B cell (primary cell): ENCODE measurements at regions not wholly inside any gene's neighbourhood (a gene's known extent, or its start where the extent isn't known, plus 50 kb on each side); places are given as distances from the start of the nearest gene placed in this dataset.

Experiments used
- ATAC-seq: fragments of 200-7000 bp; cut with Tn5 transposase; one replicate; pipeline ENCODE4 v1.10.0; 2021; ENCODE audit warnings: low read depth, mild to moderate bottlenecking, moderate number of reproducible peaks, moderate library complexity
- CTCF ChIA-PET: fragments of 350-600 bp; sonication (Branson Sonifier 250); formaldehyde crosslinking; loops from one replicate; lab custom pipeline; 2021; ENCODE audit warnings: antibody characterized with exemption, inconsistent platforms; lab: Charles Lee
- POLR2A ChIA-PET: fragments of 350-600 bp; sonication (Branson Sonifier 250); formaldehyde crosslinking; loops from one replicate; lab custom pipeline; 2021; ENCODE audit warnings: antibody characterized with exemption; lab: Charles Lee
- DNase-seq: peaks from one replicate; pipeline ENCODE4 v3.0.0; 2013
- H2AFZ ChIP-seq: 2 replicates; pipeline ENCODE4 v1.6.1; 2012; ENCODE audit warnings: mild to moderate bottlenecking, low read depth, low read length; ENCODE audit not compliant: insufficient read depth, poor library complexity, severe bottlenecking
- H3K27ac ChIP-seq, 2 donors: 1 replicate in 1 of 2; 2 replicates in 1 of 2; pipeline ENCODE4 v1.5.1; 2012 to 2013; ENCODE audit warnings: low read length in 2 of 2, mild to moderate bottlenecking in 2 of 2, moderate library complexity in 1 of 2
- H3K27me3 ChIP-seq, 4 experiments: fragments of 200-600 bp in 1 of 4; sonication (generic) in 1 of 4; replicated peaks in 1 of 4; 1 replicate in 2 of 4; 2 replicates in 2 of 4; pipeline versions ENCODE4 v1.6.1 to v1.7.0; 2013 to 2016; ENCODE audit warnings: low read length in 3 of 4, mild to moderate bottlenecking in 2 of 4, mixed read lengths in 1 of 4, moderate library complexity in 1 of 4; ENCODE audit not compliant: insufficient read depth in 4 of 4, control insufficient read depth in 3 of 4; ENCODE audit errors: control extremely low read depth in 1 of 4
- H3K36me3 ChIP-seq, 2 experiments: replicated peaks in 1 of 2; 1 replicate in 1 of 2; 2 replicates in 1 of 2; pipeline versions ENCODE4 v1.6.1 to v1.7.1; 2013; ENCODE audit warnings: low read length in 1 of 2; ENCODE audit not compliant: insufficient read depth in 2 of 2, control insufficient read depth in 1 of 2; ENCODE audit errors: control extremely low read depth in 1 of 2, extremely low read depth in 1 of 2
- H3K4me1 ChIP-seq, 2 donors: fragments of 200-600 bp in 1 of 2; sonication (generic) in 1 of 2; 1 replicate in 1 of 2; 2 replicates in 1 of 2; pipeline versions ENCODE4 v1.5.1 to v1.6.1; 2013 to 2017; ENCODE audit warnings: low read length in 2 of 2; ENCODE audit not compliant: control insufficient read depth in 2 of 2, insufficient read depth in 2 of 2
- H3K4me2 ChIP-seq: replicated peaks from 2 replicates; pipeline ENCODE3; 2012; ENCODE audit warnings: mild to moderate bottlenecking, low read depth, low read length; ENCODE audit not compliant: poor library complexity, severe bottlenecking
- H3K4me3 ChIP-seq, 5 experiments: fragments of 200-600 bp in 1 of 5; sonication (generic) in 1 of 5; 1 replicate in 3 of 5; 2 replicates in 2 of 5; pipeline versions ENCODE4 v1.5.1 to v1.7.0; 2011 to 2016; ENCODE audit warnings: low read length in 4 of 5, mild to moderate bottlenecking in 4 of 5, low read depth in 2 of 5, control low read depth in 1 of 5, moderate library complexity in 1 of 5; ENCODE audit not compliant: insufficient read depth in 1 of 5; ENCODE audit errors: control extremely low read depth in 1 of 5, extremely low read depth in 1 of 5
- H3K79me2 ChIP-seq: fragments of 200-600 bp; sonication (generic); one replicate; pipeline ENCODE4 v1.6.0; 2016; ENCODE audit warnings: low read length; ENCODE audit not compliant: control insufficient read depth, insufficient read depth
- H3K9ac ChIP-seq: fragments of 200-600 bp; sonication (generic); 2 replicates; pipeline ENCODE4 v1.6.1; 2017; ENCODE audit warnings: mild to moderate bottlenecking, low read length, moderate library complexity
- H3K9me3 ChIP-seq, 3 donors: one replicate each; pipeline versions ENCODE4 v1.6.1 to v1.7.1; 2013; ENCODE audit warnings: low read length in 2 of 3; ENCODE audit not compliant: control insufficient read depth in 2 of 3, insufficient read depth in 1 of 3; ENCODE audit errors: control extremely low read depth in 1 of 3
- H4K20me1 ChIP-seq: 2 replicates; pipeline ENCODE4 v1.6.0; 2012; ENCODE audit warnings: mild to moderate bottlenecking, low read length; ENCODE audit not compliant: insufficient read depth, control insufficient read depth, poor library complexity, severe bottlenecking
- H3K27ac Mint-ChIP-seq: one replicate; pipeline ENCODE4 v1.8.0; 2021; ENCODE audit warnings: mixed read lengths
- H3K27me3 Mint-ChIP-seq: one replicate; pipeline ENCODE4 v1.8.0; 2021; ENCODE audit warnings: mixed read lengths
- H3K4me1 Mint-ChIP-seq: one replicate; pipeline ENCODE4 v1.8.0; 2021; ENCODE audit warnings: mixed read lengths
- H3K4me3 Mint-ChIP-seq: one replicate; pipeline ENCODE4 v1.8.0; 2021; ENCODE audit warnings: mixed read lengths
- H3K9me3 Mint-ChIP-seq: one replicate; pipeline ENCODE4 v1.8.0; 2022; ENCODE audit warnings: mixed read lengths; ENCODE audit not compliant: insufficient read depth
- CTCF ChIP-seq: fragments of 200-600 bp; IDR thresholded peaks from one replicate; pipeline ENCODE4 v1.8.0; 2022; ENCODE audit warnings: antibody characterized with exemption, mild to moderate bottlenecking
- EZH2 ChIP-seq: IDR thresholded peaks from 2 replicates; pipeline ENCODE4 v1.6.1; 2012; ENCODE audit warnings: borderline replicate concordance, low read depth, mild to moderate bottlenecking, moderate library complexity, low read length; ENCODE audit not compliant: insufficient read depth, poor library complexity, severe bottlenecking
- WGBS: methylation state at CpG from one replicate; pipeline ENCODE4 v1.1.5; 2013; ENCODE audit warnings: missing lambda C conversion rate; ENCODE audit not compliant: insufficient coverage; 5-methylcytosine and 5-hydroxymethylcytosine counted together
- intact Hi-C: fragments of 100-400 bp; cut with micrococcal nuclease; formaldehyde crosslinking; loops from one replicate; pipeline ENCODE4 v1.10.0; 2022

GRCh38 chr2:33746208-33746800, 147.2 kb upstream of the FAM98A start:
- Mint-ChIP-seq H3K27me3 (peaks cover 7% of the 10 kb centered on the region), H3K4me3 (no peak overlapping the region), H3K4me1 (no peaks in the 10 kb centered on the region), H3K9me3 (no peaks in the 10 kb centered on the region), H3K27ac (no peak overlapping the region)
- no peak overlapping the region for H3K4me2 ChIP-seq
- H3K9me3 ChIP-seq: no peaks in the 10 kb centered on the region
- H3K9ac ChIP-seq: no peak overlapping the region
- H2AFZ ChIP-seq: no peak overlapping the region
- 67% methylated on average over 1 of the region's 2 CpGs for WGBS
- no peaks in the 10 kb centered on the region for H3K4me1 ChIP-seq
- no peak overlapping the region for H3K4me3 ChIP-seq
- H3K27me3 ChIP-seq: no peaks in the 10 kb centered on the region
- DNase-seq (no peak), ATAC-seq (no peak)
- intact Hi-C loops: no loop called here
- CTCF ChIA-PET: no interaction called here
- TF ChIP-seq CTCF (no peak), EZH2 (no peak)
- H4K20me1 ChIP-seq: no peaks in the 10 kb centered on the region
- H3K27ac ChIP-seq: no peak overlapping the region
- no peaks in the 10 kb centered on the region for H3K36me3 ChIP-seq
- POLR2A ChIA-PET: no interaction called here
- no peaks in the 10 kb centered on the region for H3K79me2 ChIP-seq

GRCh38 chr2:33735096-33735495, 136.0 kb upstream of the FAM98A start:
- Histone ChIP-seq H3K4me3 (no peak overlapping the region), H4K20me1 (no peaks in the 10 kb centered on the region), H3K9ac (no peak overlapping the region), H2AFZ (no peak overlapping the region), H3K27me3 (no peaks in the 10 kb centered on the region), H3K36me3 (no peaks in the 10 kb centered on the region), H3K4me1 (no peaks in the 10 kb centered on the region), H3K27ac (no peak overlapping the region), H3K4me2 (no peak overlapping the region), H3K9me3 (no peaks in the 10 kb centered on the region), H3K79me2 (no peaks in the 10 kb centered on the region)
- DNase-seq (no peak), ATAC-seq (no peak)
- ChIA-PET CTCF (no interaction called here), POLR2A (no interaction called here)
- Mint-ChIP-seq H3K4me3 (no peak overlapping the region), H3K4me1 (no peaks in the 10 kb centered on the region), H3K27ac (no peak overlapping the region), H3K27me3 (no peaks in the 10 kb centered on the region), H3K9me3 (peaks cover 4% of the 10 kb centered on the region)
- TF ChIP-seq CTCF (no peak), EZH2 (no peak)
- intact Hi-C loops: no loop called here
- WGBS: no CpG with 5 or more reads among the region's 1 CpG
